Aorta (tissue), 5 donors: ENCODE measurements at regions not wholly inside any gene's neighbourhood (a gene's known extent, or its start where the extent isn't known, plus 50 kb on each side); places are given as distances from the start of the nearest gene placed in this dataset.
A peak's percentile ranks its signal among the peaks of the same experiment; 100 is the strongest.

ENCODE experiments used
- ATAC-seq: fragments of 200-7000 bp; cut with Tn5 transposase; one replicate; pipeline ENCODE4 v1.9.1; 2022; ENCODE audit warnings: moderate library complexity; ENCODE audit not compliant: low FRiP score
- DNase-seq, 2 donors: peaks; one replicate each; pipeline ENCODE4 v3.0.0-alpha.2; 2020
- H3K27ac ChIP-seq, 2 donors: one replicate each; pipeline ENCODE4 v1.5.1; 2013; ENCODE audit warnings: low read length in 2 of 2, mild to moderate bottlenecking in 2 of 2, moderate library complexity in 2 of 2, control low read depth in 1 of 2, inconsistent platforms in 1 of 2, low read depth in 1 of 2
- H3K27me3 ChIP-seq, 2 donors: one replicate each; pipeline ENCODE4 v1.6.1; 2013; ENCODE audit warnings: control low read depth in 1 of 2, low read length in 1 of 2, mild to moderate bottlenecking in 1 of 2, moderate library complexity in 1 of 2; ENCODE audit not compliant: insufficient read depth in 2 of 2, control insufficient read depth in 1 of 2
- H3K36me3 ChIP-seq, 2 donors: one replicate each; pipeline ENCODE4 v1.6.1; 2013; ENCODE audit warnings: control low read depth in 1 of 2, low read length in 1 of 2, mild to moderate bottlenecking in 1 of 2; ENCODE audit not compliant: insufficient read depth in 2 of 2, control insufficient read depth in 1 of 2
- H3K4me1 ChIP-seq, 2 donors: one replicate each; pipeline ENCODE4 v1.6.1; 2013; ENCODE audit warnings: low read length in 2 of 2, control low read depth in 1 of 2, mild to moderate bottlenecking in 1 of 2, moderate library complexity in 1 of 2; ENCODE audit not compliant: insufficient read depth in 2 of 2, control insufficient read depth in 1 of 2
- H3K4me3 ChIP-seq, 2 donors: one replicate each; pipeline ENCODE4 v1.5.1; 2013; ENCODE audit warnings: low read length in 2 of 2, control low read depth in 1 of 2, mild to moderate bottlenecking in 1 of 2
- H3K9me3 ChIP-seq: one replicate; pipeline ENCODE4 v1.6.1; 2013; ENCODE audit warnings: mild to moderate bottlenecking, low read length; ENCODE audit not compliant: control insufficient read depth
- WGBS, 2 donors: extraction: QIAGEN DNeasy Blood & Tissue Kit; methylation state at CpG; one replicate each; pipeline ENCODE4 v1.1.7; 2013; 5-methylcytosine and 5-hydroxymethylcytosine counted together
- intact Hi-C, 2 donors: fragments of 100-400 bp; cut with DNase I; formaldehyde crosslinking; loops; one replicate each; pipeline versions ENCODE4 v1.14.2 to v1.15.0; 2022
- donor health status: healthy with polysubstance abuse.
- donor health status: Bipolar disorder and iron deficiency.
- donor health status: DM: no; HTN: no; CAD: no.
- donor health status: DM: no; HTN: no; CAD: no.
- donor health status: DM: yes; HTN: yes; CAD: no.

DNA sequence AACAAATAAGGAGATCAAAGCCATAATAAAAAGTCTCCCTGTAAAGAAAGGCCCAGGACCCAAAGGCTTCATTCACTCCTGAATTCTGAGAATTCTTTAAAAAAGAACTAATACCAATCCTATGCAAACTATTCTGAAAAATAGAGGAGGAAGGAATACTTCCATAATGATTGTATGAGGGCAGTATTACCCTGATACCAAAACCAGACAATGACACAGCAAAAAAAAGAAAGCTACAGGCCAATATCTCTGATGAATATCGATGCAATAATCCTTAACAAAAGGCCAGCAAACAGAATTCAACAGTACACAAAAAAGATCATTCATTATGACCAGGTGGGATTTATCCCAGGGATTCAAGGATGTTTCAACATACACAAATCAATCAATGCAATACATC, 457.8 kb upstream of the FBXO33 start:
- 71 to 83% methylated on average over 1 of the region's 1 CpG for WGBS, 2 donors
- intact Hi-C loops, result no loop called here
- ATAC-seq, result no peak
- no peak for DNase-seq
- Histone ChIP-seq H3K27me3 (no peaks in the 10 kb centered on the region), H3K4me3 (no peak overlapping the region), H3K4me1 (no peaks in the 10 kb centered on the region), H3K9me3 (peaks cover 6% of the 10 kb centered on the region), H3K27ac (no peak overlapping the region), H3K36me3 (no peaks in the 10 kb centered on the region)

- Histone ChIP-seq H3K27ac (no peak overlapping the region), H3K27me3 (no peaks in the 10 kb centered on the region), H3K4me1 (no peaks in the 10 kb centered on the region), H3K9me3 (peaks cover 6% of the 10 kb centered on the region), H3K36me3 (no peaks in the 10 kb centered on the region), H3K4me3 (no peak overlapping the region)
- ATAC-seq (no peak), DNase-seq (no peak)
- intact Hi-C loops, result no loop called here
Observed at GRCh38 chr14:39884091-39884490, 451.9 kb upstream of the FBXO33 start.

DNA sequence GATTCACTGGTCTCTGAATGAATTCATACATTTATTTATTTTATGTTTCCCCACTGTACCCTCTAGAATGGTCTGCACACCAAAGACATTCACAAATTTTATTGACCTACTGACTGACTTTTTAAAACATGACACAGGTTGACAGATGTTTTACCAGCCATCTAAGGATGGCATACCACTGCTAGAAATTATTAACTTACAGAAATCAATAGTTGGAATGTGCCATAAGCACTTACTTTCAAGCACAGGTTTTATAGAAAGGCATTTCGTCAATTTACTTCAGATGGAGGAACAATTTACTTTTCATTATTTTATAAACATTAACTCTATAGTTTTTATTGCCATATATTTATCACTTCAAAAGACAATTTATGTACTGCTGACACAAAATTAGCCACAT, 448.7 kb upstream of the FBXO33 start:
- no peak overlapping the region for H3K4me3 ChIP-seq
- no peaks in the 10 kb centered on the region for H3K36me3 ChIP-seq
- 95 to 98% methylated on average over 1 of the region's 1 CpG for WGBS, 2 donors
- peaks cover 0 to 4% of the 10 kb centered on the region in 2 donors for H3K4me1 ChIP-seq
- ATAC-seq (no peak), DNase-seq (no peak)
- no peak overlapping the region for H3K27ac ChIP-seq
- intact Hi-C loops, result no loop called here
- peaks cover 1% of the 10 kb centered on the region for H3K9me3 ChIP-seq
- H3K27me3 ChIP-seq, result no peaks in the 10 kb centered on the region

DNA sequence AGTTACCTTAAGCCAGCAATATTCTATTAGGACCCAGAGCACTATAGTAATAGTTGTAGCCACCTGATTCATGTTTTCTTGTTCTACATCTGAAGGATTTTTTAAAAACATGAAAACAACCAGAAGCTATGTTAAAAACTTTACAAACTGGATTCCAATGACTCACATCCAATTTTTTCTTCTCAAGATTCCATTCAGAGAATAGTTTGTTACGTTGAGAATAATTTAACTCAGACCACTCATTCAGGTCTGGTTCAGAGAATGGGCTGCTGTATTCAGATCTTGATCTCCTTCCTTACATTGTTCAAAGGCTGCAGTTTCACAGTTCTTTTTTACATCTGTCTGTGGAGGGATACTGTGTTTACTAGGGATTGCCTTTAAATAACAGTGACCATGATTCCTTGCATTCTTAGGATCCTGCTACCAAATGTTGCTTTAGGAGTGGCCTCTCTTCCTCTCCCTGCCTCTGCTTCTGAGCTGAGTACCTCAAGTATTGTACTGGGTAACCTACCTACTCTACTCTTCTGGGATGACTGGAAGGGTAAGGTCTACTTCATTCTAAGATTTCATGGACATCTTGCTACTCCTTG, 448.0 kb upstream of the FBXO33 start:
- Histone ChIP-seq H3K36me3 (no peaks in the 10 kb centered on the region), H3K27ac (no peak overlapping the region), H3K27me3 (no peaks in the 10 kb centered on the region), H3K9me3 (peaks cover 1% of the 10 kb centered on the region), H3K4me1 (peaks cover 0 to 4% of the 10 kb centered on the region in 2 donors), H3K4me3 (no peak overlapping the region)
- intact Hi-C loops, result no loop called here
- DNase-seq (no peak), ATAC-seq (no peak)
- 0 to 71% methylated on average over 1 of the region's 1 CpG for WGBS, 2 donors

GRCh38 chr14:39877577-39878190, 445.5 kb upstream of the FBXO33 start:
- peak overlapping the region in 1 of 2 donors; percentile 64 for H3K27ac ChIP-seq
- intact Hi-C loops, result no loop called here
- H3K4me1 ChIP-seq, result peaks cover 0 to 4% of the 10 kb centered on the region in 2 donors
- no peak overlapping the region for H3K4me3 ChIP-seq
- H3K27me3 ChIP-seq, result no peaks in the 10 kb centered on the region
- ATAC-seq (no peak), DNase-seq (no peak)
- no peaks in the 10 kb centered on the region for H3K9me3 ChIP-seq
- 27 to 55% methylated on average over 4 of the region's 4 CpGs for WGBS, 2 donors
- no peaks in the 10 kb centered on the region for H3K36me3 ChIP-seq

DNA sequence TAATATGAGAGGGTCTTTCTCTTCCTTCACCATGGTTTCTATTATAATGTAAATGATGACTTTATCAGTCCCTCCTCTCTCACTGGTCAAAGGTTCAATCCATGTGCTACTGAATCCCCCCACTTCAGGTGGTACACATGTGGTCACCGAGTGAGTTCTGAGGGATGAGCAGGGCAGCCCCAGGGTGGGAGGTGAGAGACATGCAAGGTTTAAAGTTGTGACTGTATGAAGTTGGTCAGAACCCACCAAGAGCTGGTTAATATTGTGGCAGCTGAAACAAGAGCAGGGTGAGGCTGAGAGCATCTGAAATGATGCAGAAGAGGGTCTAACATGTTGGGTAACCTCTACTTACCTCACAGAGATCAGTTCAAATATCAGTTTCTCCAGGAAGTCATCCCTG, 444.7 kb upstream of the FBXO33 start:
- no peak overlapping the region for H3K27ac ChIP-seq
- intact Hi-C loops, result no loop called here
- WGBS, 2 donors, result 77 to 83% methylated on average over 1 of the region's 1 CpG

GRCh38 chr14:39875028-39875427, 442.8 kb upstream of the FBXO33 start:
- WGBS, 2 donors, result 89 to 91% methylated on average over 2 of the region's 2 CpGs
- H3K27me3 ChIP-seq, result no peaks in the 10 kb centered on the region
- no peak overlapping the region for H3K27ac ChIP-seq
- ATAC-seq (no peak), DNase-seq (no peak)
- no peak overlapping the region for H3K4me3 ChIP-seq
- intact Hi-C loops, result no loop called here
- H3K9me3 ChIP-seq, result no peaks in the 10 kb centered on the region
- no peaks in the 10 kb centered on the region for H3K36me3 ChIP-seq
- H3K4me1 ChIP-seq, result peaks cover 0 to 4% of the 10 kb centered on the region in 2 donors

More for the DNA sequence above, 444.7 kb upstream of the FBXO33 start:
- no peaks in the 10 kb centered on the region for H3K27me3 ChIP-seq
- DNase-seq, result no peak
- H3K4me3 ChIP-seq, result no peak overlapping the region
- no peaks in the 10 kb centered on the region for H3K36me3 ChIP-seq
- no peaks in the 10 kb centered on the region for H3K9me3 ChIP-seq
- H3K4me1 ChIP-seq, result peaks cover 0 to 4% of the 10 kb centered on the region in 2 donors
- no peak for ATAC-seq

- Histone ChIP-seq H3K36me3 (no peaks in the 10 kb centered on the region), H3K27me3 (no peaks in the 10 kb centered on the region), H3K4me1 (peaks cover 0 to 4% of the 10 kb centered on the region in 2 donors), H3K4me3 (no peak overlapping the region), H3K27ac (no peak overlapping the region), H3K9me3 (no peaks in the 10 kb centered on the region)
- intact Hi-C loops, result no loop called here
- ATAC-seq, result no peak
- WGBS, 2 donors, result 69 to 86% methylated on average over 1 of the region's 1 CpG
- DNase-seq, result no peak
Observed at GRCh38 chr14:39873791-39874190, 441.6 kb upstream of the FBXO33 start.

DNA sequence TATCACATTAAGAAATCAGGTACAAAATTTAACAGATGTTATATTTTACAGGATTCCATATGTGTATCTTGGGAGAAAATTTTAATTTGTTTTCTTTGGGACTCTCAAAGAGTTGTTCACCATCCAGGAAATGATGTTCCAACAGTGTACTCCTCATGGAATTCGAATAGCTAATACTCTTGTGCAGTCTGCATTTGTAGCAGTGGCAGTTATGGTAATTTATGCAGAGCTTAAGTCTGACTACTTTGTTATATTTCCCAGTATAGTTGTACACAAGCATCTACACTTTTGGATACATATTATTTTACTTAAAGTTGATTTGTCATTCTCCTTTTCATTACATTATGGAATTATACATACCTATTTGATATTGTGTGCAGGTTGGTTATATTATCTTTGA, 436.7 kb upstream of the FBXO33 start:
- Histone ChIP-seq H3K36me3 (no peaks in the 10 kb centered on the region), H3K27ac (no peak overlapping the region), H3K4me3 (no peak overlapping the region), H3K4me1 (no peaks in the 10 kb centered on the region), H3K9me3 (no peaks in the 10 kb centered on the region), H3K27me3 (no peaks in the 10 kb centered on the region)
- no peak for ATAC-seq
- DNase-seq, result no peak
- 46 to 65% methylated on average over 1 of the region's 1 CpG for WGBS, 2 donors
- intact Hi-C loops, result no loop called here
